ENCODE measurements at regions not wholly inside any gene's neighbourhood (a gene's known extent, or its start where the extent isn't known, plus 50 kb on each side); places are given as distances from the start of the nearest gene placed in this dataset.
"Not testable (repeated sequence)": the region's sequence is repeated elsewhere in the genome, so short reads cannot be mapped to it uniquely, and the experiment has no call there.

DNA sequence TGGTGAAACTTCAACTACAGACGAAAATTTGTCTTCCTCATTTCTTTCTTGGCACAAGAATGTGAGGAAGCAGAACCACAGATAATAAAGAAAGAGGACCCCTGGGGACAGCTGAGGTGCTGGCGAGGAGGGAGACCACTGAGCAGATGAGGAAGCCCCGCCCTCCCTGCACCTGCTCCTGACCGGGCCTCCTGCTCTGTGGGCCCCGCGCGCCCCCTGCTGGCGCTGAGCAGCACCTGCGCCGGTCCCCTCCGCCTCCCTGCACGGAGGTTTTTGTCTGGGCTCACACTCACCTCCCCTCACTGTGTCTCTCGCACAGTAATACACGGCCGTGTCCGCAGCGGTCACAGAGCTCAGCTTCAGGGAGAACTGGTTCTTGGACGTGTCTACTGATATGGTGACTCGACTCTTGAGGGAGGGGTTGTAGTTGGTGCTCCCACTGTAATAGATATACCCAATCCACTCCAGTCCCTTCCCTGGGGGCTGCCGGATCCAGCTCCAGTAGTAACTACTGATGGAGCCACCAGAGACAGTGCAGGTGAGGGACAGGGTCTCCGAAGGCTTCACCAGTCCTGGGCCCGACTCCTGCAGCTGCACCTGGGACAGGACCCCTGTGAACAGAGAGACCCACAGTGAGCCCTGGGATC is 1100.7 kb downstream of the TMEM121 start:
- ATAC-seq, result not testable (repeated sequence)

DNA sequence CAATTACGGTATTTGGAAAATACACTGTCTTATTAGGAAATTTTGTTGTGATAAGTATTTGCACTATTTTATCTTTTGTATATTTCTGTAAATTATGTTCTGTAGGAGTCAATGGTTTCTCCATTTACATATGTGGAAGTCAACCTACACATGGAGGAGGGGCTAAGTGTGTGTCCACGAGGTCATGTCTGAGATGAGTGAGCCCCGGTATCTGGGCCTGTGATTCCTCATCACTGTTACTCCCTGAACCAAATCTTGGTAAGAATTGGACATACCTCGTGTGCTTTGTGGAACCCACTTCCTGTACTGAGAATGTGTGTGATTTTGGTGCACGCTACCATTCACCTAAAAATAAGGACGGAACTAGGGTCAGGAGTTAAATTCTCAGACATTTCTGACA is 1105.5 kb downstream of the TMEM121 start:
- H3K27me3 ChIP-seq, result peaks cover 0 to 19% (median 0%) of the 10 kb centered on the region in 9 donors
- H3K36me3 ChIP-seq, result no peaks in the 10 kb centered on the region
- 56 to 68% (median 64%) methylated on average over 6 of the region's 6 CpGs for WGBS, 4 donors
- H3K4me1 ChIP-seq, result no peaks in the 10 kb centered on the region
- no peak for DNase-seq
- no peak overlapping the region for H3K27ac ChIP-seq
- H3K4me3 ChIP-seq, result no peak overlapping the region
- TF ChIP-seq POLR2A (IDR thresholded peaks at IDR 0.05), result no peak
- TF ChIP-seq, protein P1, sequence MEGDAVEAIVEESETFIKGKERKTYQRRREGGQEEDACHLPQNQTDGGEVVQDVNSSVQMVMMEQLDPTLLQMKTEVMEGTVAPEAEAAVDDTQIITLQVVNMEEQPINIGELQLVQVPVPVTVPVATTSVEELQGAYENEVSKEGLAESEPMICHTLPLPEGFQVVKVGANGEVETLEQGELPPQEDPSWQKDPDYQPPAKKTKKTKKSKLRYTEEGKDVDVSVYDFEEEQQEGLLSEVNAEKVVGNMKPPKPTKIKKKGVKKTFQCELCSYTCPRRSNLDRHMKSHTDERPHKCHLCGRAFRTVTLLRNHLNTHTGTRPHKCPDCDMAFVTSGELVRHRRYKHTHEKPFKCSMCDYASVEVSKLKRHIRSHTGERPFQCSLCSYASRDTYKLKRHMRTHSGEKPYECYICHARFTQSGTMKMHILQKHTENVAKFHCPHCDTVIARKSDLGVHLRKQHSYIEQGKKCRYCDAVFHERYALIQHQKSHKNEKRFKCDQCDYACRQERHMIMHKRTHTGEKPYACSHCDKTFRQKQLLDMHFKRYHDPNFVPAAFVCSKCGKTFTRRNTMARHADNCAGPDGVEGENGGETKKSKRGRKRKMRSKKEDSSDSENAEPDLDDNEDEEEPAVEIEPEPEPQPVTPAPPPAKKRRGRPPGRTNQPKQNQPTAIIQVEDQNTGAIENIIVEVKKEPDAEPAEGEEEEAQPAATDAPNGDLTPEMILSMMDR (IDR thresholded peaks at IDR 0.05), result no peak
- no peak for ATAC-seq
- intact Hi-C loops (cut with DNase I), result no loop called here
- H3K9me3 ChIP-seq, result no peaks in the 10 kb centered on the region

More for the DNA sequence above, 1100.7 kb downstream of the TMEM121 start:
- H3K36me3 ChIP-seq; H3K27ac ChIP-seq; H3K4me3 ChIP-seq; intact Hi-C loops (cut with DNase I); H3K4me1 ChIP-seq; H3K9me3 ChIP-seq: not testable (repeated sequence)
- peak in 2 of 5 donors; percentile 38 to 72 for DNase-seq
- peaks cover 0 to 40% (median 5%) of the 10 kb centered on the region in 9 donors for H3K27me3 ChIP-seq
- 40 to 50% (median 47%) methylated on average over 13 to 22 of the region's 22 CpGs for WGBS, 4 donors
- TF ChIP-seq, protein P1 (IDR thresholded peaks at IDR 0.05), result peak in 11 of 12 donors; percentile 12 to 46 (median 22)

DNA sequence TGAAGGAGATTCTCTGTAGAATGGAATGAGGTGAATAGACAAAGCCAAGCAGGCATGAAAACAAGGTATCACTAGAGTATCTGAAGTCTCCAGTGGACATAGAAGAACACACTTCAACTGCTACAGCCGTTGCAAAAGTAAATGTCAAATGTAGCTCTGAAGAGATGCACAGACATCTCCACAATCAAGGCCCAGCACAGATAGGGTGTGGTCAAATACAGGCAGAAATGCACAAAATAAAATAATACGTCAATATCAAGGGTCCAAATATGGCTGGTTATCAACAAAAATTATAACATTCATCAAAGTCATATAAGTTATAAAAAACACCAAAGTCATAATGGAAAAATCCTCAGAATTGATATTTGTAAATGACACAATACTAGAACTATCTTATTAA is 1107.3 kb downstream of the TMEM121 start:
- no peak for DNase-seq
- no peak overlapping the region for H3K4me3 ChIP-seq
- no peak for ATAC-seq

DNA sequence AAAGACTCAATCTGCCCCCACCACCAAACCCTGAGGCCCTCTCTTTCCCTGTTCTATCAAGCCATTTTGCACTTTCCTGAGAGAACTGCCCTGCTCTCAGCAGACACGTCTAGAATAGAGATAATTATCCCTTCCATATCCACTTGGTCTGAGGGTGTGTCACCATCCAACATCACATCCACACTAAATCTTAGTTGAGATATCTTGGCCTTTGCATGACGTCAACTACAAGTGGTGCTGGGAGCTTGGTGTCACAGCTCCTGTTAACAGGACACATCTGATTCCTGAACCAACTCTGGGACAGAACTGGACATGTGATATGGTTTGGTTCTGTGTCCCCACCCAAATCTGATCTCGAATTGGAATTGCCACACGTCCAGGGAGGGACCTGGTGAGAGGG is 1109.2 kb downstream of the TMEM121 start:
- Histone ChIP-seq H3K4me3 (no peak overlapping the region), H3K9me3 (no peaks in the 10 kb centered on the region), H3K27ac (no peak overlapping the region), H3K27me3 (peaks cover 0 to 21% (median 0%) of the 10 kb centered on the region in 9 donors), H3K4me1 (no peaks in the 10 kb centered on the region), H3K36me3 (no peaks in the 10 kb centered on the region)
- intact Hi-C loops (cut with DNase I), result no loop called here
- WGBS, 4 donors, result 17 to 31% (median 19%) methylated on average over 4 of the region's 4 CpGs
- TF ChIP-seq, protein P1 (IDR thresholded peaks at IDR 0.05), result no peak
- no peak for TF ChIP-seq POLR2A (IDR thresholded peaks at IDR 0.05)
- DNase-seq, result no peak
- no peak for ATAC-seq

More for the DNA sequence above, 1107.3 kb downstream of the TMEM121 start:
- H3K9me3 ChIP-seq, result no peaks in the 10 kb centered on the region
- H3K4me1 ChIP-seq, result no peaks in the 10 kb centered on the region
- H3K27me3 ChIP-seq, result peaks cover 0 to 21% (median 0%) of the 10 kb centered on the region in 9 donors
- no peaks in the 10 kb centered on the region for H3K36me3 ChIP-seq
- WGBS, 4 donors, result 48 to 66% (median 58%) methylated on average over 2 of the region's 2 CpGs
- no peak overlapping the region for H3K27ac ChIP-seq
- intact Hi-C loops (cut with DNase I), result no loop called here
- TF ChIP-seq POLR2A (IDR thresholded peaks at IDR 0.05), result no peak

Data from heart left ventricle (tissue), 16 donors.